CD4-positive, alpha-beta T cell (primary cell): ENCODE measurements at regions not wholly inside any gene's neighbourhood (a gene's known extent, or its start where the extent isn't known, plus 50 kb on each side); places are given as distances from the start of the nearest gene placed in this dataset.

Experiments
- ATAC-seq: fragments of 200-7000 bp; cut with Tn5 transposase; one replicate; pipeline ENCODE4 v1.10.0; 2022; ENCODE audit warnings: mild to moderate bottlenecking; ENCODE audit not compliant: poor library complexity
- CTCF ChIA-PET: fragments of 350-600 bp; sonication (Branson Sonifier 250); formaldehyde crosslinking; loops from one replicate; lab custom pipeline; 2021; ENCODE audit warnings: antibody characterized with exemption, inconsistent platforms; lab: Charles Lee
- POLR2A ChIA-PET: fragments of 350-600 bp; sonication (Branson Sonifier 250); formaldehyde crosslinking; loops from one replicate; lab custom pipeline; 2021; ENCODE audit warnings: antibody characterized with exemption, inconsistent platforms; lab: Charles Lee
- DNase-seq, 14 experiments: peaks; one replicate each; pipeline ENCODE4 v3.0.0-alpha.2; 2013 to 2020; ENCODE audit warnings: mixed read lengths in 2 of 14
- H3K27ac ChIP-seq, 2 donors: one replicate each; pipeline versions ENCODE4 v1.5.1 to v1.7.0; 2013; ENCODE audit warnings: low read length in 2 of 2, low read depth in 1 of 2, mild to moderate bottlenecking in 1 of 2
- H3K27me3 ChIP-seq, 2 experiments: 1 replicate in 1 of 2; 2 replicates in 1 of 2; pipeline versions ENCODE4 v1.6.1 to v1.7.0; 2013; ENCODE audit warnings: low read length in 2 of 2, control low read depth in 1 of 2, mild to moderate bottlenecking in 1 of 2, moderate library complexity in 1 of 2; ENCODE audit not compliant: insufficient read depth in 2 of 2, control insufficient read depth in 1 of 2
- H3K36me3 ChIP-seq: one replicate; pipeline ENCODE4 v1.6.1; 2013; ENCODE audit warnings: low read length, control low read depth; ENCODE audit not compliant: insufficient read depth
- H3K4me1 ChIP-seq: one replicate; pipeline ENCODE4 v1.6.1; 2013; ENCODE audit warnings: low read length, control low read depth; ENCODE audit not compliant: insufficient read depth
- H3K4me3 ChIP-seq: one replicate; pipeline ENCODE4 v1.5.1; 2013; ENCODE audit warnings: mild to moderate bottlenecking, low read length, moderate library complexity
- H3K9me3 ChIP-seq, 2 experiments: 1 replicate in 1 of 2; 2 replicates in 1 of 2; pipeline versions ENCODE4 v1.6.1 to v1.7.0; 2013; ENCODE audit warnings: low read length in 2 of 2, mild to moderate bottlenecking in 2 of 2, control low read depth in 1 of 2, moderate library complexity in 1 of 2; ENCODE audit not compliant: control insufficient read depth in 1 of 2, insufficient read depth in 1 of 2
- H3K27ac Mint-ChIP-seq: one replicate; pipeline ENCODE4 v1.8.0; 2020; ENCODE audit warnings: mixed read lengths
- H3K27me3 Mint-ChIP-seq: one replicate; pipeline ENCODE4 v1.8.0; 2021; ENCODE audit warnings: mixed read lengths
- H3K36me3 Mint-ChIP-seq: one replicate; pipeline ENCODE4 v1.8.0; 2021; ENCODE audit warnings: low read depth, mixed read lengths
- H3K4me1 Mint-ChIP-seq: one replicate; pipeline ENCODE4 v1.8.0; 2021; ENCODE audit warnings: low read depth, mixed read lengths
- H3K4me3 Mint-ChIP-seq: one replicate; pipeline ENCODE4 v1.8.0; 2020; ENCODE audit warnings: mild to moderate bottlenecking, mixed read lengths
- H3K9me3 Mint-ChIP-seq: one replicate; pipeline ENCODE4 v1.8.0; 2020; ENCODE audit warnings: mixed read lengths
- intact Hi-C, 2 experiments: fragments of 100-400 bp; cut with DNase I in 1 of 2; cut with micrococcal nuclease in 1 of 2; formaldehyde crosslinking; loops; one replicate each; pipeline versions ENCODE4 v1.15.1 to v1.9.0; 2023 to 2025; cut with DNase I, micrococcal nuclease
- TF ChIP-seq, protein P1 (sequence below): fragments of 200-600 bp; IDR thresholded peaks from one replicate; pipeline ENCODE4 v1.8.0; 2022; ENCODE audit warnings: antibody characterized with exemption, mild to moderate bottlenecking

DNA sequence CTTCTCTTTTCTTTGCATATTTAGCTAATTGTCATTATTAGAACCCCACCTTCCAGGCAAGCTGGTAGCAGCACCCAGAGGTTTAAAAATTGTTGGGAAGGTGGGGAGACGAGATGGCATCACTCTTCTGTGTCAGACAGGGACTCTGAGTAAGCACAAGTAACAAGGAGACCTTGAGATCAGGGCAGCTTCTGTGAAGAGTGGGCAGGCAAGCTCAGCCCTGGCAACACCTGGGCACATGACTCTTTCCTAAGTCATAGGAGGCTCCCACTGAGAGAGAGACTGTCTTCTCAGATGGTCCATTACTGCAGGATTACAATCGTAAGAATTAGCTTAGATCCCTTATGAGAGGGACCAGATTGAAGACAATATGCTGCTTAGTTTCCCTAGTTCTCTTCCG is 183.5 kb downstream of the BRINP2 start:
- intact Hi-C loops, result no loop called here
- H3K27me3 Mint-ChIP-seq, result no peaks in the 10 kb centered on the region
- TF ChIP-seq, protein P1, sequence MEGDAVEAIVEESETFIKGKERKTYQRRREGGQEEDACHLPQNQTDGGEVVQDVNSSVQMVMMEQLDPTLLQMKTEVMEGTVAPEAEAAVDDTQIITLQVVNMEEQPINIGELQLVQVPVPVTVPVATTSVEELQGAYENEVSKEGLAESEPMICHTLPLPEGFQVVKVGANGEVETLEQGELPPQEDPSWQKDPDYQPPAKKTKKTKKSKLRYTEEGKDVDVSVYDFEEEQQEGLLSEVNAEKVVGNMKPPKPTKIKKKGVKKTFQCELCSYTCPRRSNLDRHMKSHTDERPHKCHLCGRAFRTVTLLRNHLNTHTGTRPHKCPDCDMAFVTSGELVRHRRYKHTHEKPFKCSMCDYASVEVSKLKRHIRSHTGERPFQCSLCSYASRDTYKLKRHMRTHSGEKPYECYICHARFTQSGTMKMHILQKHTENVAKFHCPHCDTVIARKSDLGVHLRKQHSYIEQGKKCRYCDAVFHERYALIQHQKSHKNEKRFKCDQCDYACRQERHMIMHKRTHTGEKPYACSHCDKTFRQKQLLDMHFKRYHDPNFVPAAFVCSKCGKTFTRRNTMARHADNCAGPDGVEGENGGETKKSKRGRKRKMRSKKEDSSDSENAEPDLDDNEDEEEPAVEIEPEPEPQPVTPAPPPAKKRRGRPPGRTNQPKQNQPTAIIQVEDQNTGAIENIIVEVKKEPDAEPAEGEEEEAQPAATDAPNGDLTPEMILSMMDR, result no peak
- Histone ChIP-seq H3K36me3 (no peaks in the 10 kb centered on the region), H3K4me3 (no peak overlapping the region), H3K27me3 (no peaks in the 10 kb centered on the region), H3K4me1 (no peaks in the 10 kb centered on the region), H3K27ac (no peak overlapping the region), H3K9me3 (no peaks in the 10 kb centered on the region)
- H3K27ac Mint-ChIP-seq, result no peak overlapping the region
- no peaks in the 10 kb centered on the region for H3K36me3 Mint-ChIP-seq
- ChIA-PET POLR2A (no interaction called here), CTCF (no interaction called here)
- DNase-seq (no peak), ATAC-seq (no peak)
- no peak overlapping the region for H3K4me3 Mint-ChIP-seq
- H3K4me1 Mint-ChIP-seq, result no peaks in the 10 kb centered on the region
- H3K9me3 Mint-ChIP-seq, result peaks cover 3% of the 10 kb centered on the region

DNA sequence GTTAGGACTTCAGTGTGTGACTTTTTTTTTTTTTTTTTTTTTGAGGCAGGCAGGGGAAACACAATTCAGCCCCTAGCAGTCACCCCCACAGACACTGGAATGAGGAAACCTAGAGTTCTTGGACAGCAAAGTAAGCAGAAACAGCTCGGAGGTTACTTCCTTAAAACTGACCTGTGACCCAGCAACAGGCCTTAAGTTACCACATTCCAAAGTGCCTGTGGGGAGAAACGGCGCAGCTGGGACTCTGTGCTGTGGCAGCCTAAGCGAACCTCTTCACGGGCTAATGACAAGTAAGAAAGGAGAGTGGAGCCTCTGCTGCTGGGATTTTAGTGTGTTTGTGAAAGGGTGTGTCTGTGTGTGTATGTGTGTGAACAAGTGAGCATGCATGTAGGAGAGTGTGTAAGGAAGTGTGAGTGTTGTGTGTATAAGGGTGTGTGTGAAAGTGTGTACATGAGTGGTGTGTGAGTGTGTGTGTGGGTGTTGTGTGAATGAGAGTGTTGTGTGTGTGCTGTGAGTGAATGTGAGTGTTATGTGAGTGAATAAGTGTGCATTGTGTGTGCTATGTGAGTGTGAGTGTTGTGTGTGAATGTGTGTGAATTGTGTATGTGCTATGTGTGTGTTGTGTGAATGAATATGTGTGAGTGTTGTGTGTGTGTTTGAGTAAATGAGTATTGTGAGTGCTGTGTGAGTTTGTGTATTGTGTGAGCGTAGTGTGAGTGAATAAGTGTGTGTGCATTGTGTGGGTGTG is 180.8 kb downstream of the BRINP2 start:
- no peak for ATAC-seq
- Histone ChIP-seq H3K36me3 (no peaks in the 10 kb centered on the region), H3K4me1 (no peaks in the 10 kb centered on the region), H3K27me3 (no peaks in the 10 kb centered on the region), H3K4me3 (no peak overlapping the region), H3K9me3 (no peaks in the 10 kb centered on the region), H3K27ac (no peak overlapping the region)
- Mint-ChIP-seq H3K36me3 (no peaks in the 10 kb centered on the region), H3K27me3 (no peaks in the 10 kb centered on the region), H3K9me3 (no peaks in the 10 kb centered on the region), H3K4me3 (no peak overlapping the region), H3K4me1 (no peaks in the 10 kb centered on the region), H3K27ac (no peak overlapping the region)
- TF ChIP-seq, protein P1, result no peak
- no peak for DNase-seq
- CTCF ChIA-PET, result no interaction called here
- intact Hi-C loops, result no loop called here
- POLR2A ChIA-PET, result no interaction called here

DNA sequence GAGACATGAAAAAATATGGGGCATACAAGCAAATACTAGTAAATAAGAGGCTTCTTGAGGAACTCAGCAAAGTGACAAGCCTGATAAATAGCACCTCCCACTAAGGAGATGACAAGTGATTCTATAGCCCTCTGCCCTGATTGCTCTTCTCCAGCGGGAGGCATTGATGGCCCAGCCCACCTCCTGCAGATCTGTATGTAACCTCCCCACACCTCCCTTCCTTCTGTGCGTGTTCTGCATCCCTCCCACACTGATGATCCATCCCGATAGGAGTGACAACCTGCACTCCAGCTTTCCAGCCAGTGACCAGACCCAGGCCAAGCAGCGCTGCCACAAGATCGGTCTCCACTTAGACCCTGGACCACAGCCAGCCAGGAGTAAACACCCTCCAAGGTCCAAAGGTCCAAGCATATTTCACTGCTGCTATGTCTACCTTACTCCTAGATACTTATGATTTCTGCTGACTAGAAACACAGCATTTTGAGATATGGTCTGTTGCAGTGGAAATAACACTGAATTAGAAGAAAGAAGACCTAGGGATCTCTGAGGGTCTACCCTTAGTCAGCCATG is 176.1 kb downstream of the BRINP2 start:
- H3K27me3 Mint-ChIP-seq, result no peaks in the 10 kb centered on the region
- Histone ChIP-seq H3K4me1 (no peaks in the 10 kb centered on the region), H3K9me3 (no peaks in the 10 kb centered on the region), H3K27ac (no peak overlapping the region), H3K36me3 (no peaks in the 10 kb centered on the region), H3K4me3 (no peak overlapping the region), H3K27me3 (no peaks in the 10 kb centered on the region)
- no peaks in the 10 kb centered on the region for H3K4me1 Mint-ChIP-seq
- no peak overlapping the region for H3K27ac Mint-ChIP-seq
- DNase-seq, result no peak
- H3K4me3 Mint-ChIP-seq, result no peak overlapping the region
- ATAC-seq, result no peak
- TF ChIP-seq, protein P1, result no peak
- ChIA-PET CTCF (no interaction called here), POLR2A (no interaction called here)
- no peaks in the 10 kb centered on the region for H3K36me3 Mint-ChIP-seq
- intact Hi-C loops, result no loop called here
- H3K9me3 Mint-ChIP-seq, result peaks cover 2% of the 10 kb centered on the region
